ENCODE measurements at regions not wholly inside any gene's neighbourhood (a gene's known extent, or its start where the extent isn't known, plus 50 kb on each side); places are given as distances from the start of the nearest gene placed in this dataset.

GRCh38 chr13:31866099-31866498, 126.8 kb downstream of the RXFP2 start:
- DNase-seq (ENCODE audit: low read depth, low spot score): no peak
- Histone ChIP-seq H3K79me2 (ENCODE audit: control insufficient read depth, insufficient read depth, low read length) (no peaks in the 10 kb centered on the region), H3K36me3 (ENCODE audit: control insufficient read depth in 2 of 2, extremely low read depth in 1 of 2, insufficient read depth in 2 of 2, low read length in 2 of 2) (no peaks in the 10 kb centered on the region), H3K27ac (ENCODE audit: control insufficient read depth, insufficient read depth, low read length) (no peak overlapping the region), H3K9me1 (ENCODE audit: control insufficient read depth, extremely low read depth, insufficient read depth, low read length) (no peaks in the 10 kb centered on the region), H3K27me3 (ENCODE audit: control insufficient read depth, extremely low read depth, insufficient read depth, low read length) (no peaks in the 10 kb centered on the region), H3K4me3 (ENCODE audit: control insufficient read depth in 2 of 3, extremely low read depth in 1 of 3, insufficient read depth in 2 of 3, low read depth in 1 of 3, low read length in 3 of 3) (no peak overlapping the region), H2AFZ (ENCODE audit: control insufficient read depth, low read length) (no peak overlapping the region), H3K4me1 (ENCODE audit: control insufficient read depth, extremely low read depth, insufficient read depth, low read length) (no peaks in the 10 kb centered on the region), H3K9me3 (ENCODE audit: control insufficient read depth, low read depth, low read length) (no peaks in the 10 kb centered on the region), H3K9ac (ENCODE audit: control insufficient read depth, extremely low read depth, insufficient read depth, low read length) (no peak overlapping the region), H4K20me1 (ENCODE audit: control insufficient read depth, extremely low read depth, insufficient read depth, low read length) (no peaks in the 10 kb centered on the region), H3K4me2 (ENCODE audit: control insufficient read depth, extremely low read depth, insufficient read depth, low read depth, low read length) (no peak overlapping the region)
- no peak for FAIRE-seq
- dilution Hi-C loops (cut with MboI; ENCODE audit: extremely low pct_ligation_motif_present, low sequenced_read_pairs): no loop called here
- TF ChIP-seq, protein P1, sequence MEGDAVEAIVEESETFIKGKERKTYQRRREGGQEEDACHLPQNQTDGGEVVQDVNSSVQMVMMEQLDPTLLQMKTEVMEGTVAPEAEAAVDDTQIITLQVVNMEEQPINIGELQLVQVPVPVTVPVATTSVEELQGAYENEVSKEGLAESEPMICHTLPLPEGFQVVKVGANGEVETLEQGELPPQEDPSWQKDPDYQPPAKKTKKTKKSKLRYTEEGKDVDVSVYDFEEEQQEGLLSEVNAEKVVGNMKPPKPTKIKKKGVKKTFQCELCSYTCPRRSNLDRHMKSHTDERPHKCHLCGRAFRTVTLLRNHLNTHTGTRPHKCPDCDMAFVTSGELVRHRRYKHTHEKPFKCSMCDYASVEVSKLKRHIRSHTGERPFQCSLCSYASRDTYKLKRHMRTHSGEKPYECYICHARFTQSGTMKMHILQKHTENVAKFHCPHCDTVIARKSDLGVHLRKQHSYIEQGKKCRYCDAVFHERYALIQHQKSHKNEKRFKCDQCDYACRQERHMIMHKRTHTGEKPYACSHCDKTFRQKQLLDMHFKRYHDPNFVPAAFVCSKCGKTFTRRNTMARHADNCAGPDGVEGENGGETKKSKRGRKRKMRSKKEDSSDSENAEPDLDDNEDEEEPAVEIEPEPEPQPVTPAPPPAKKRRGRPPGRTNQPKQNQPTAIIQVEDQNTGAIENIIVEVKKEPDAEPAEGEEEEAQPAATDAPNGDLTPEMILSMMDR (optimal IDR thresholded peaks at IDR 0.05 in 1 of 3, IDR thresholded peaks at IDR 0.05 in 1 of 3, conservative IDR thresholded peaks at IDR 0.05 in 1 of 3; ENCODE audit: extremely low read depth in 1 of 3, insufficient read depth in 2 of 3, low read length in 3 of 3): no peak
- no peak for TF ChIP-seq EZH2 (IDR thresholded peaks at IDR 0.05; ENCODE audit: low read length)

DNA sequence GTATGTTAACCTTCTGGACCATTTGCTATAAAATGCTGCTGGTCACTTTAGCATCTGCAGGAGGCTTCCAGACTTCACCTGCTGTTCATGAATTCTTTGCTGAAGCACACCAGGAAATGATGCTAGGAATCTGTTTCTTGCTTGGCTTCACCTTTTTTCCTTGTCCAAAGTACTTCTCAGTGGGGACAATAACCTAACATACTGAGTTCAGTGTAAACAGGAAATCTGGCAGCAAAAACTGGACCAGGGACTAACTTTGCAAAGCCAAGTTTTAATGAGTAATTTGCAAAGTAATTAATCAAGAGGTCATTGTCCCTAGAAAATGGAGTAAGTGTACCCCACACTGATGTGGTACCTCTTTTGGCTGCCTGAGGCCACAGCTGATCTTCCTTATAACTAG, 128.4 kb downstream of the RXFP2 start:
- Histone ChIP-seq H4K20me1 (ENCODE audit: control insufficient read depth, extremely low read depth, insufficient read depth, low read length) (no peaks in the 10 kb centered on the region), H3K4me3 (ENCODE audit: control insufficient read depth in 2 of 3, extremely low read depth in 1 of 3, insufficient read depth in 2 of 3, low read depth in 1 of 3, low read length in 3 of 3) (no peak overlapping the region), H3K4me2 (ENCODE audit: control insufficient read depth, extremely low read depth, insufficient read depth, low read depth, low read length) (no peak overlapping the region), H3K79me2 (ENCODE audit: control insufficient read depth, insufficient read depth, low read length) (no peaks in the 10 kb centered on the region), H3K9me1 (ENCODE audit: control insufficient read depth, extremely low read depth, insufficient read depth, low read length) (no peaks in the 10 kb centered on the region), H2AFZ (ENCODE audit: control insufficient read depth, low read length) (no peak overlapping the region), H3K27ac (ENCODE audit: control insufficient read depth, insufficient read depth, low read length) (no peak overlapping the region), H3K36me3 (ENCODE audit: control insufficient read depth in 2 of 2, extremely low read depth in 1 of 2, insufficient read depth in 2 of 2, low read length in 2 of 2) (no peaks in the 10 kb centered on the region), H3K9ac (ENCODE audit: control insufficient read depth, extremely low read depth, insufficient read depth, low read length) (no peak overlapping the region), H3K4me1 (ENCODE audit: control insufficient read depth, extremely low read depth, insufficient read depth, low read length) (no peaks in the 10 kb centered on the region), H3K27me3 (ENCODE audit: control insufficient read depth, extremely low read depth, insufficient read depth, low read length) (no peaks in the 10 kb centered on the region), H3K9me3 (ENCODE audit: control insufficient read depth, low read depth, low read length) (no peaks in the 10 kb centered on the region)
- no peak for DNase-seq (ENCODE audit: low read depth, low spot score)
- dilution Hi-C loops (cut with MboI; ENCODE audit: extremely low pct_ligation_motif_present, low sequenced_read_pairs): no loop called here
- TF ChIP-seq EZH2 (IDR thresholded peaks at IDR 0.05; ENCODE audit: low read length): no peak
- TF ChIP-seq, protein P1 (optimal IDR thresholded peaks at IDR 0.05 in 1 of 3, IDR thresholded peaks at IDR 0.05 in 1 of 3, conservative IDR thresholded peaks at IDR 0.05 in 1 of 3; ENCODE audit: extremely low read depth in 1 of 3, insufficient read depth in 2 of 3, low read length in 3 of 3): no peak
- no peak for FAIRE-seq
